Esophagus squamous epithelium (tissue), 4 donors: ENCODE measurements at regions not wholly inside any gene's neighbourhood (a gene's known extent, or its start where the extent isn't known, plus 50 kb on each side); places are given as distances from the start of the nearest gene placed in this dataset.

Experiments
- CTCF ChIP-seq, 6 experiments: fragments of 450-650 bp in 4 of 6; fragments of 200-600 bp in 2 of 6; sonication (generic) in 2 of 6; IDR thresholded peaks; one replicate each; pipeline ENCODE4 v1.5.1; 2016 to 2019; ENCODE audit warnings: antibody characterized with exemption in 6 of 6, mild to moderate bottlenecking in 4 of 6, moderate library complexity in 4 of 6
- POLR2A ChIP-seq, 4 donors: fragments of 450-650 bp; IDR thresholded peaks; one replicate each; pipeline ENCODE4 v1.6.1; 2017; ENCODE audit warnings: antibody characterized with exemption in 4 of 4, mild to moderate bottlenecking in 4 of 4, moderate library complexity in 3 of 4

GRCh38 chr5:166570865-166571264, 1720.6 kb upstream of the WWC1 start:
- TF ChIP-seq CTCF (IDR thresholded peaks at IDR 0.05) (no peak), POLR2A (IDR thresholded peaks at IDR 0.05) (no peak)
